ENCODE measurements at regions not wholly inside any gene's neighbourhood (a gene's known extent, or its start where the extent isn't known, plus 50 kb on each side); places are given as distances from the start of the nearest gene placed in this dataset.

DNA sequence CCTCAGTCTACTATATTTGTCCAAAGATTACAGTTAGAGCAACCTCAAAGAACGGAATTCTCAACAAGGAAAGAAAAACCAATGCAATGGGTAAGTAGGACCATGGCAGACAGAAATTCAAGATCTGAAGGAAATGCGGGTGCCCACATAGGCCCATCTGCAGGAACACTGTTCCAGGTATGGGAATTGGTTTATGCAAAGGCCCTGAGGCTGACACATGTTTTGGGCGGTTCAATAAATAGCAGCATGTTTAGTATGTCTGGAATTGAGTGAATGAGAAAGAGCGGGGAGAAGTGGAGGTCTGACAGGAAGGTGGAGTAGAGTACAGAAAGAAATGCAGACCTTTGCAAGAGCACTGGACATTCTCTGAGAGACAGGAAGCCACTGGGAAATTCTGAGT, 164.7 kb upstream of the KLF12 start:
- Histone ChIP-seq H3K27ac (ENCODE audit: low read depth in 2 of 2, low read length in 1 of 2) (no peak overlapping the region), H3K4me3 (ENCODE audit: low read depth in 2 of 2, low read length in 1 of 2) (no peak overlapping the region), H3K4me1 (ENCODE audit: control insufficient read depth in 1 of 2, insufficient read depth in 2 of 2, low read depth in 1 of 2, low read length in 1 of 2) (peaks cover 0 to 4% of the 10 kb centered on the region in 2 experiments; a peak in 2 of 4 replicates), H3F3A (replicated peaks; ENCODE audit: insufficient read depth) (no peaks in the 10 kb centered on the region), H4K20me1 (ENCODE audit: insufficient read depth) (no peaks in the 10 kb centered on the region), H2AFZ (ENCODE audit: low read depth) (no peak overlapping the region), H3K9ac (no peak overlapping the region), H3K79me2 (ENCODE audit: insufficient read depth) (no peaks in the 10 kb centered on the region), H3K9me2 (no peaks in the 10 kb centered on the region), H3K9me3 (no peaks in the 10 kb centered on the region), H3K36me3 (replicated peaks in 1 of 2; ENCODE audit: control insufficient read depth in 1 of 2, insufficient read depth in 2 of 2, low read length in 1 of 2) (no peaks in the 10 kb centered on the region), H3K4me2 (no peak overlapping the region), H3K27me3 (ENCODE audit: insufficient read depth) (no peaks in the 10 kb centered on the region)
- WGBS (ENCODE audit: low lambda C conversion rate): 82% methylated on average over 4 of the region's 4 CpGs
- no peak for TF ChIP-seq FOXJ3 (CRISPR knock-in tag; IDR thresholded peaks at IDR 0.05)
- ChIA-PET POLR2A (interaction anchor here (0.6 kb wide), 1 partner anchor 12 kb away, joined by 3 read pairs; no protein-coding TSS in a partner anchor), CTCF (no interaction called here)
- no peak for DNase-seq

DNA sequence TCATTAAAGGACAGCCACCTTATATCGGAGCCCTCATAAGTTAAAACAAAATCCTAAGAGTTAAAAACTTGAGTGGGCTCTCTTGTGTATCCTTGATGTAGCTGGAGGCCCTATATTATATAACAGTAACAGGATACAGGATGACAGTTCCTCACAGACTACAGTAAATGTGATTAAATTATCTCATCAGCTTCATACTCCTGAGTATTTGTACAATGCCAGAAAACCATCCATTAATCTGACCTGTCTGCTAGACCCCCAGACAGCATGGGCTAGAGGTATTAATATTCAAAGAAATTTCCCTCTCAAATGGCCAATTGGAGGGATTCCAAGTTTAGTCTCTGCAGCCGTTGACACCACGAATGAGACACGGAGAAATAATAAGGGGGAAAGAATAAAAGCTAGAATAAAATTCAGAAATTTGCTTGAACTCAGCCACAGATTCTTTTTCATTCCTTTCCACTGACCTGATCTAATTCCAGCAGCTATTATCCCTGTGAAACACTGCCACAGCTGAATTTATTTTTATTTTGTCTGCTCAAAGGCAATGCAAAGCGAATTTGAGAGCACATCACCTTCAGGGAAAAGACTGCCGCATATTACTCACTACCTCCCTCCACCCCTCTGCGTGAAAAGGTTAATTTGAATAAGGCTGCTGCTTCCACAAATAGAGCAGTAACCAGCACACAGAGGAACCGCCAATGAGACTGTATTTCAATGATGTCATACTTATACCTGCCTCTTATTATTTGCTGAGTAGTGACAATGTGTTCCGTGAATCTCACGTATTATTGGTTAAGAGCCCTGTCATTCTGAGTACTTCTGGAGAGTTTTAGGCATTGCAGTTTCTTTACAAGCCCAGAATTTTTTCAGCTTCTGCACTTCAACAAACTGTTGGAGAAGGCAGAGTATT, 155.9 kb upstream of the KLF12 start:
- H3K9ac ChIP-seq: peak overlapping the region; percentile 7; the same call in 1 of the 2 replicates
- H3K9me3 ChIP-seq: no peaks in the 10 kb centered on the region
- H3K9me2 ChIP-seq: no peaks in the 10 kb centered on the region
- ChIA-PET POLR2A (interaction anchor here (0.6 to 3.7 kb wide), 7 partner anchors 16 to 579 kb away, joined by 3 to 12 read pairs (median 6); no protein-coding TSS in a partner anchor), CTCF (interaction anchor here (0.9 to 5.6 kb wide), 12 partner anchors 16 to 929 kb away, joined by 3 to 67 read pairs (median 3); no protein-coding TSS in a partner anchor)
- H3K36me3 ChIP-seq (replicated peaks in 1 of 2; ENCODE audit: control insufficient read depth in 1 of 2, insufficient read depth in 2 of 2, low read length in 1 of 2): no peaks in the 10 kb centered on the region
- peaks cover 13% of the 10 kb centered on the region for H3F3A ChIP-seq (replicated peaks; ENCODE audit: insufficient read depth)
- DNase-seq: peak; percentile 47
- TF ChIP-seq TAF1 (IDR thresholded peaks at IDR 0.05; ENCODE audit: borderline replicate concordance, low read depth, low read length) (no peak), RFX5 (IDR thresholded peaks at IDR 0.05; ENCODE audit: low read length) (peak; percentile 63; the same call in 1 of the 2 replicates), RCOR1 (IDR thresholded peaks at IDR 0.05; ENCODE audit: low read length) (peak; percentile 57), SIN3A (IDR thresholded peaks at IDR 0.05; ENCODE audit: borderline replicate concordance, low read depth, low read length) (no peak), CHD2 (IDR thresholded peaks at IDR 0.05; ENCODE audit: low read length, partially characterized antibody) (peak; percentile 50), FOXM1 (IDR thresholded peaks at IDR 0.05; ENCODE audit: low read depth) (no peak), MXI1 (IDR thresholded peaks at IDR 0.05; ENCODE audit: low read depth, low read length) (peak; percentile 54; the same call in 1 of the 2 replicates), RAD21 (IDR thresholded peaks at IDR 0.05; ENCODE audit: low read length) (peak; percentile 16; the same call in 1 of the 2 replicates), TEAD4 (IDR thresholded peaks at IDR 0.05; ENCODE audit: borderline replicate concordance, insufficient read depth) (no peak), EP300 (IDR thresholded peaks at IDR 0.05; ENCODE audit: borderline replicate concordance in 1 of 2, low read depth in 1 of 2, low read length in 1 of 2) (peak in 1 of 2 experiments; percentile 59; a peak in 1 of 4 replicates), GATA2 (CRISPR knock-in tag; IDR thresholded peaks at IDR 0.05) (0 out of 2 replicates have a peak, but pooled peaks have one; percentile 23), FOSL2 (IDR thresholded peaks at IDR 0.05; ENCODE audit: borderline replicate concordance, low read depth) (no peak), NRF1 (IDR thresholded peaks at IDR 0.05; ENCODE audit: low read depth, low read length) (no peak)
- TF ChIP-seq, protein P1, sequence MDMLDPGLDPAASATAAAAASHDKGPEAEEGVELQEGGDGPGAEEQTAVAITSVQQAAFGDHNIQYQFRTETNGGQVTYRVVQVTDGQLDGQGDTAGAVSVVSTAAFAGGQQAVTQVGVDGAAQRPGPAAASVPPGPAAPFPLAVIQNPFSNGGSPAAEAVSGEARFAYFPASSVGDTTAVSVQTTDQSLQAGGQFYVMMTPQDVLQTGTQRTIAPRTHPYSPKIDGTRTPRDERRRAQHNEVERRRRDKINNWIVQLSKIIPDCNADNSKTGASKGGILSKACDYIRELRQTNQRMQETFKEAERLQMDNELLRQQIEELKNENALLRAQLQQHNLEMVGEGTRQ (IDR thresholded peaks at IDR 0.05; ENCODE audit: borderline replicate concordance, low read depth, low read length): no peak
- TF ChIP-seq, protein P2, sequence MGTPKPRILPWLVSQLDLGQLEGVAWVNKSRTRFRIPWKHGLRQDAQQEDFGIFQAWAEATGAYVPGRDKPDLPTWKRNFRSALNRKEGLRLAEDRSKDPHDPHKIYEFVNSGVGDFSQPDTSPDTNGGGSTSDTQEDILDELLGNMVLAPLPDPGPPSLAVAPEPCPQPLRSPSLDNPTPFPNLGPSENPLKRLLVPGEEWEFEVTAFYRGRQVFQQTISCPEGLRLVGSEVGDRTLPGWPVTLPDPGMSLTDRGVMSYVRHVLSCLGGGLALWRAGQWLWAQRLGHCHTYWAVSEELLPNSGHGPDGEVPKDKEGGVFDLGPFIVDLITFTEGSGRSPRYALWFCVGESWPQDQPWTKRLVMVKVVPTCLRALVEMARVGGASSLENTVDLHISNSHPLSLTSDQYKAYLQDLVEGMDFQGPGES (IDR thresholded peaks at IDR 0.05; ENCODE audit: low read depth, low read length): peak; percentile 47
- TF ChIP-seq, protein P3, sequence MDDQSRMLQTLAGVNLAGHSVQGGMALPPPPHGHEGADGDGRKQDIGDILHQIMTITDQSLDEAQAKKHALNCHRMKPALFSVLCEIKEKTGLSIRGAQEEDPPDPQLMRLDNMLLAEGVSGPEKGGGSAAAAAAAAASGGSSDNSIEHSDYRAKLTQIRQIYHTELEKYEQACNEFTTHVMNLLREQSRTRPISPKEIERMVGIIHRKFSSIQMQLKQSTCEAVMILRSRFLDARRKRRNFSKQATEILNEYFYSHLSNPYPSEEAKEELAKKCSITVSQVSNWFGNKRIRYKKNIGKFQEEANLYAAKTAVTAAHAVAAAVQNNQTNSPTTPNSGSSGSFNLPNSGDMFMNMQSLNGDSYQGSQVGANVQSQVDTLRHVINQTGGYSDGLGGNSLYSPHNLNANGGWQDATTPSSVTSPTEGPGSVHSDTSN (IDR thresholded peaks at IDR 0.05): peak; percentile 97
- TF ChIP-seq, protein P4, sequence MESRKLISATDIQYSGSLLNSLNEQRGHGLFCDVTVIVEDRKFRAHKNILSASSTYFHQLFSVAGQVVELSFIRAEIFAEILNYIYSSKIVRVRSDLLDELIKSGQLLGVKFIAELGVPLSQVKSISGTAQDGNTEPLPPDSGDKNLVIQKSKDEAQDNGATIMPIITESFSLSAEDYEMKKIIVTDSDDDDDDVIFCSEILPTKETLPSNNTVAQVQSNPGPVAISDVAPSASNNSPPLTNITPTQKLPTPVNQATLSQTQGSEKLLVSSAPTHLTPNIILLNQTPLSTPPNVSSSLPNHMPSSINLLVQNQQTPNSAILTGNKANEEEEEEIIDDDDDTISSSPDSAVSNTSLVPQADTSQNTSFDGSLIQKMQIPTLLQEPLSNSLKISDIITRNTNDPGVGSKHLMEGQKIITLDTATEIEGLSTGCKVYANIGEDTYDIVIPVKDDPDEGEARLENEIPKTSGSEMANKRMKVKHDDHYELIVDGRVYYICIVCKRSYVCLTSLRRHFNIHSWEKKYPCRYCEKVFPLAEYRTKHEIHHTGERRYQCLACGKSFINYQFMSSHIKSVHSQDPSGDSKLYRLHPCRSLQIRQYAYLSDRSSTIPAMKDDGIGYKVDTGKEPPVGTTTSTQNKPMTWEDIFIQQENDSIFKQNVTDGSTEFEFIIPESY (IDR thresholded peaks at IDR 0.05; ENCODE audit: borderline replicate concordance, low read depth): no peak
- TF ChIP-seq, protein P5, sequence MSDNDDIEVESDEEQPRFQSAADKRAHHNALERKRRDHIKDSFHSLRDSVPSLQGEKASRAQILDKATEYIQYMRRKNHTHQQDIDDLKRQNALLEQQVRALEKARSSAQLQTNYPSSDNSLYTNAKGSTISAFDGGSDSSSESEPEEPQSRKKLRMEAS (IDR thresholded peaks at IDR 0.05; ENCODE audit: low read depth): 0 out of 2 replicates have a peak, but pooled peaks have one; percentile 23
- H3K4me3 ChIP-seq (ENCODE audit: low read depth in 2 of 2, low read length in 1 of 2): peak overlapping the region; percentile 10 to 37; a peak in 3 of 4 replicates
- 19% methylated on average over 10 of the region's 10 CpGs for WGBS (ENCODE audit: low lambda C conversion rate)
- no peaks in the 10 kb centered on the region for H4K20me1 ChIP-seq (ENCODE audit: insufficient read depth)
- H2AFZ ChIP-seq (ENCODE audit: low read depth): peak overlapping the region; percentile 60
- H3K27ac ChIP-seq (ENCODE audit: low read depth in 2 of 2, low read length in 1 of 2): peak overlapping the region; percentile 40 to 98
- no peaks in the 10 kb centered on the region for H3K27me3 ChIP-seq (ENCODE audit: insufficient read depth)
- peak overlapping the region; percentile 68 for H3K4me2 ChIP-seq
- H3K79me2 ChIP-seq (ENCODE audit: insufficient read depth): no peaks in the 10 kb centered on the region
- H3K4me1 ChIP-seq (ENCODE audit: control insufficient read depth in 1 of 2, insufficient read depth in 2 of 2, low read depth in 1 of 2, low read length in 1 of 2): peaks cover 33 to 42% of the 10 kb centered on the region in 2 experiments
